GM12891 (cell line): ENCODE measurements at regions not wholly inside any gene's neighbourhood (a gene's known extent, or its start where the extent isn't known, plus 50 kb on each side); places are given as distances from the start of the nearest gene placed in this dataset.

Source experiments
- PAX5 ChIP-seq: IDR thresholded peaks from 2 replicates; pipeline ENCODE4 v1.6.1; 2011; ENCODE audit warnings: low read length, moderate library complexity, mild to moderate bottlenecking; ENCODE audit not compliant: insufficient read depth, severe bottlenecking
- POLR2A ChIP-seq: IDR thresholded peaks from 2 replicates; pipeline ENCODE4 v1.6.1; 2011; ENCODE audit warnings: low read depth, low read length, control low read depth
- POLR2AphosphoS5 ChIP-seq: IDR thresholded peaks from 2 replicates; pipeline ENCODE4 v1.6.1; 2011; ENCODE audit warnings: low read depth, low read length, control low read depth
- POU2F2 ChIP-seq: IDR thresholded peaks from 2 replicates; pipeline ENCODE4 v1.6.1; 2011; ENCODE audit warnings: low read depth, mild to moderate bottlenecking, control low read depth, low read length, moderate library complexity
- SPI1 ChIP-seq: IDR thresholded peaks from 2 replicates; pipeline ENCODE4 v1.6.1; 2011; ENCODE audit warnings: low read depth, low read length, control low read depth
- TAF1 ChIP-seq: IDR thresholded peaks from 2 replicates; pipeline ENCODE4 v1.6.1; 2011; ENCODE audit warnings: low read depth, low read length, control low read depth

GRCh38 chr6:144695858-144696533, 410.9 kb downstream of the UTRN start:
- TF ChIP-seq TAF1 (no peak), POLR2AphosphoS5 (no peak), POLR2A (no peak), SPI1 (no peak), POU2F2 (no peak), PAX5 (no peak)
